SK-N-MC (cell line): ENCODE measurements at regions not wholly inside any gene's neighbourhood (a gene's known extent, or its start where the extent isn't known, plus 50 kb on each side); places are given as distances from the start of the nearest gene placed in this dataset.

ENCODE experiments used
- EZH2 ChIP-seq: fragments of 200-600 bp; sonication (generic); IDR thresholded peaks from one replicate; pipeline ENCODE4 v1.6.1; 2017; ENCODE audit warnings: antibody characterized with exemption
- POLR2AphosphoS5 ChIP-seq: IDR thresholded peaks from 2 replicates; pipeline ENCODE4 v1.6.1; 2012; ENCODE audit warnings: mild to moderate bottlenecking, low read depth, low read length, borderline replicate concordance

DNA sequence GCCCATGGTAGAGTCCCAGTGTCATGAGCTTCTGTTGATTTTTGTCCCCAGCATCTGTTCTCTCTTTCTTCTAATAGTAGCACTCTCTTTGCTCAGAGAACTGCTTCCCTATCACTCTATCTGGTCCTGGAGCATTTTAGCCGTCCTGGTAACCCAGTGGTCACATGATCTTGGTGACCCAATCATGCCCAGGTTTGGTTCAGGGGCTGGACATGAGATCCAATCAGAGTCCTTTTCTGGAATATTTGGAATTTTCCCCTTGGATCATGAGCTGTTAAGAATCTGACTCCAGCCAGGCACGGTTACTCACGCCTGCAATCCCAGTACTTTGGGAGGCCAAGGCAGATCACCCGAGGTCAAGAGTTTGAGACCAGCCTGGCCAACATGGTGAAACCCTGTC lies 197.0 kb downstream of the RAB11FIP4 start:
- TF ChIP-seq EZH2 (no peak), POLR2AphosphoS5 (no peak)
